DMS79 treated with DMSO at 0.1 percent for 48 hours (cell line): ENCODE measurements at regions not wholly inside any gene's neighbourhood (a gene's known extent, or its start where the extent isn't known, plus 50 kb on each side); places are given as distances from the start of the nearest gene placed in this dataset.

Source experiments
- DNase-seq: peaks from one replicate; lab custom pipeline; 2025; lab: John Stamatoyannopoulos, UW

- no peak for DNase-seq
Measured at GRCh38 chr20:21575981-21576740, 62.3 kb upstream of the NKX2-2 start.

- DNase-seq, result no peak
Measured at GRCh38 chr20:21575167-21575566, 61.3 kb upstream of the NKX2-2 start.

- DNase-seq, result no peak
Measured at GRCh38 chr20:21574443-21574842, 60.6 kb upstream of the NKX2-2 start.

- no peak for DNase-seq
Measured at GRCh38 chr20:21573259-21573658, 59.4 kb upstream of the NKX2-2 start.

GRCh38 chr20:21571841-21572690 is 58.2 kb upstream of the NKX2-2 start:
- DNase-seq, result no peak

- DNase-seq, result no peak
Measured at GRCh38 chr20:21570285-21570992, 56.6 kb upstream of the NKX2-2 start.

GRCh38 chr20:21569586-21569985 is 55.7 kb upstream of the NKX2-2 start:
- DNase-seq, result no peak

GRCh38 chr20:21564127-21564773 is 50.4 kb upstream of the NKX2-2 start:
- no peak for DNase-seq
